Body of pancreas (tissue), 4 donors: ENCODE measurements at regions not wholly inside any gene's neighbourhood (a gene's known extent, or its start where the extent isn't known, plus 50 kb on each side); places are given as distances from the start of the nearest gene placed in this dataset.

ENCODE experiments used
- CTCF ChIP-seq, 7 experiments: fragments of 450-650 bp in 4 of 7; fragments of 200-600 bp in 3 of 7; sonication (generic) in 3 of 7; IDR thresholded peaks; one replicate each; pipeline ENCODE4 v1.5.1; 2016 to 2019; ENCODE audit warnings: antibody characterized with exemption in 7 of 7
- POLR2A ChIP-seq, 3 donors: fragments of 450-650 bp; IDR thresholded peaks; one replicate each; pipeline ENCODE4 v1.6.1; 2016; ENCODE audit warnings: antibody characterized with exemption in 3 of 3, mild to moderate bottlenecking in 2 of 3

- no peak for TF ChIP-seq CTCF (IDR thresholded peaks at IDR 0.05)
- TF ChIP-seq POLR2A (IDR thresholded peaks at IDR 0.05), result no peak
These were observed 122.9 kb downstream of the GPAT3 start for GRCh38 chr4:83658806-83659205.
